ENCODE measurements at regions not wholly inside any gene's neighbourhood (a gene's known extent, or its start where the extent isn't known, plus 50 kb on each side); places are given as distances from the start of the nearest gene placed in this dataset.

GRCh38 chr7:81626008-81626407 lies 143.8 kb downstream of the HGF start:
- FAIRE-seq (no peak), DNase-seq (ENCODE audit: low read depth, low spot score) (no peak)
- Histone ChIP-seq H3K4me2 (ENCODE audit: control insufficient read depth, extremely low read depth, insufficient read depth, low read depth, low read length) (no peak overlapping the region), H3K4me3 (ENCODE audit: control insufficient read depth in 2 of 3, extremely low read depth in 1 of 3, insufficient read depth in 2 of 3, low read depth in 1 of 3, low read length in 3 of 3) (no peak overlapping the region), H3K9me1 (ENCODE audit: control insufficient read depth, extremely low read depth, insufficient read depth, low read length) (no peaks in the 10 kb centered on the region), H3K27me3 (ENCODE audit: control insufficient read depth, extremely low read depth, insufficient read depth, low read length) (no peaks in the 10 kb centered on the region), H3K36me3 (ENCODE audit: control insufficient read depth in 2 of 2, extremely low read depth in 1 of 2, insufficient read depth in 2 of 2, low read length in 2 of 2) (no peaks in the 10 kb centered on the region), H2AFZ (ENCODE audit: control insufficient read depth, low read length) (no peak overlapping the region), H3K9ac (ENCODE audit: control insufficient read depth, extremely low read depth, insufficient read depth, low read length) (no peak overlapping the region), H4K20me1 (ENCODE audit: control insufficient read depth, extremely low read depth, insufficient read depth, low read length) (no peaks in the 10 kb centered on the region), H3K4me1 (ENCODE audit: control insufficient read depth, extremely low read depth, insufficient read depth, low read length) (peaks cover 11% of the 10 kb centered on the region), H3K79me2 (ENCODE audit: control insufficient read depth, insufficient read depth, low read length) (no peaks in the 10 kb centered on the region), H3K27ac (ENCODE audit: control insufficient read depth, insufficient read depth, low read length) (no peak overlapping the region), H3K9me3 (ENCODE audit: control insufficient read depth, low read depth, low read length) (no peaks in the 10 kb centered on the region)
- dilution Hi-C loops (cut with MboI; ENCODE audit: extremely low pct_ligation_motif_present, low sequenced_read_pairs), result no loop called here
- TF ChIP-seq, protein P1, sequence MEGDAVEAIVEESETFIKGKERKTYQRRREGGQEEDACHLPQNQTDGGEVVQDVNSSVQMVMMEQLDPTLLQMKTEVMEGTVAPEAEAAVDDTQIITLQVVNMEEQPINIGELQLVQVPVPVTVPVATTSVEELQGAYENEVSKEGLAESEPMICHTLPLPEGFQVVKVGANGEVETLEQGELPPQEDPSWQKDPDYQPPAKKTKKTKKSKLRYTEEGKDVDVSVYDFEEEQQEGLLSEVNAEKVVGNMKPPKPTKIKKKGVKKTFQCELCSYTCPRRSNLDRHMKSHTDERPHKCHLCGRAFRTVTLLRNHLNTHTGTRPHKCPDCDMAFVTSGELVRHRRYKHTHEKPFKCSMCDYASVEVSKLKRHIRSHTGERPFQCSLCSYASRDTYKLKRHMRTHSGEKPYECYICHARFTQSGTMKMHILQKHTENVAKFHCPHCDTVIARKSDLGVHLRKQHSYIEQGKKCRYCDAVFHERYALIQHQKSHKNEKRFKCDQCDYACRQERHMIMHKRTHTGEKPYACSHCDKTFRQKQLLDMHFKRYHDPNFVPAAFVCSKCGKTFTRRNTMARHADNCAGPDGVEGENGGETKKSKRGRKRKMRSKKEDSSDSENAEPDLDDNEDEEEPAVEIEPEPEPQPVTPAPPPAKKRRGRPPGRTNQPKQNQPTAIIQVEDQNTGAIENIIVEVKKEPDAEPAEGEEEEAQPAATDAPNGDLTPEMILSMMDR (optimal IDR thresholded peaks at IDR 0.05 in 1 of 3, IDR thresholded peaks at IDR 0.05 in 1 of 3, conservative IDR thresholded peaks at IDR 0.05 in 1 of 3; ENCODE audit: extremely low read depth in 1 of 3, insufficient read depth in 2 of 3, low read length in 3 of 3), result no peak
- no peak for TF ChIP-seq EZH2 (IDR thresholded peaks at IDR 0.05; ENCODE audit: low read length)

GRCh38 chr7:81624650-81625631 lies 144.9 kb downstream of the HGF start:
- H3K4me2 ChIP-seq (ENCODE audit: control insufficient read depth, extremely low read depth, insufficient read depth, low read depth, low read length), result no peak overlapping the region
- H3K9ac ChIP-seq (ENCODE audit: control insufficient read depth, extremely low read depth, insufficient read depth, low read length), result no peak overlapping the region
- TF ChIP-seq, protein P1 (optimal IDR thresholded peaks at IDR 0.05 in 1 of 3, IDR thresholded peaks at IDR 0.05 in 1 of 3, conservative IDR thresholded peaks at IDR 0.05 in 1 of 3; ENCODE audit: extremely low read depth in 1 of 3, insufficient read depth in 2 of 3, low read length in 3 of 3), result no peak
- TF ChIP-seq EZH2 (IDR thresholded peaks at IDR 0.05; ENCODE audit: low read length), result no peak
- FAIRE-seq, result no peak
- H3K9me1 ChIP-seq (ENCODE audit: control insufficient read depth, extremely low read depth, insufficient read depth, low read length), result no peaks in the 10 kb centered on the region
- DNase-seq (ENCODE audit: low read depth, low spot score), result no peak
- H3K9me3 ChIP-seq (ENCODE audit: control insufficient read depth, low read depth, low read length), result no peaks in the 10 kb centered on the region
- dilution Hi-C loops (cut with MboI; ENCODE audit: extremely low pct_ligation_motif_present, low sequenced_read_pairs), result no loop called here
- no peak overlapping the region for H3K27ac ChIP-seq (ENCODE audit: control insufficient read depth, insufficient read depth, low read length)
- no peak overlapping the region for H3K4me3 ChIP-seq (ENCODE audit: control insufficient read depth in 2 of 3, extremely low read depth in 1 of 3, insufficient read depth in 2 of 3, low read depth in 1 of 3, low read length in 3 of 3)
- H3K4me1 ChIP-seq (ENCODE audit: control insufficient read depth, extremely low read depth, insufficient read depth, low read length), result peaks cover 11% of the 10 kb centered on the region
- H3K36me3 ChIP-seq (ENCODE audit: control insufficient read depth in 2 of 2, extremely low read depth in 1 of 2, insufficient read depth in 2 of 2, low read length in 2 of 2), result no peaks in the 10 kb centered on the region
- H4K20me1 ChIP-seq (ENCODE audit: control insufficient read depth, extremely low read depth, insufficient read depth, low read length), result no peaks in the 10 kb centered on the region
- no peaks in the 10 kb centered on the region for H3K79me2 ChIP-seq (ENCODE audit: control insufficient read depth, insufficient read depth, low read length)
- no peak overlapping the region for H2AFZ ChIP-seq (ENCODE audit: control insufficient read depth, low read length)
- no peaks in the 10 kb centered on the region for H3K27me3 ChIP-seq (ENCODE audit: control insufficient read depth, extremely low read depth, insufficient read depth, low read length)
